H1 (cell line): ENCODE measurements at regions not wholly inside any gene's neighbourhood (a gene's known extent, or its start where the extent isn't known, plus 50 kb on each side); places are given as distances from the start of the nearest gene placed in this dataset.

Experiments used
- CTCF ChIA-PET: fragments of 300-600 bp; sonication (Branson Sonifier 250); formaldehyde crosslinking; loops from one replicate; lab custom pipeline; 2021; ENCODE audit not compliant: partially characterized antibody; lab: Charles Lee
- POLR2A ChIA-PET: fragments of 300-600 bp; sonication (Branson Sonifier 250); formaldehyde crosslinking; loops from one replicate; lab custom pipeline; 2021; ENCODE audit warnings: inconsistent platforms; ENCODE audit not compliant: partially characterized antibody; lab: Charles Lee
- DNase-seq, 2 experiments: peaks; one replicate each; pipeline versions ENCODE4 v3.0.0 to v3.0.0-alpha.2; 2010 to 2022; ENCODE audit warnings: low spot score in 2 of 2, low read depth in 1 of 2, mixed read lengths in 1 of 2
- FAIRE-seq: peaks from 2 replicates; lab custom pipeline; 2011; peaks lifted over from hg19 to GRCh38; lab: Jason Lieb, UNC
- H2AFZ ChIP-seq: 2 replicates; pipeline ENCODE4 v1.8.1; 2012; ENCODE audit warnings: low read length, inconsistent platforms
- H2AK5ac ChIP-seq: 2 replicates; pipeline ENCODE4 v1.6.1; 2013; ENCODE audit warnings: low read depth, low read length
- H2BK120ac ChIP-seq: replicated peaks from 2 replicates; pipeline ENCODE3; 2013; ENCODE audit warnings: low read depth, low read length, inconsistent platforms
- H2BK12ac ChIP-seq: 2 replicates; pipeline ENCODE4 v1.6.1; 2013; ENCODE audit warnings: low read depth, low read length
- H2BK15ac ChIP-seq: 2 replicates; pipeline ENCODE4 v1.6.1; 2013; ENCODE audit warnings: low read length
- H2BK20ac ChIP-seq: 2 replicates; pipeline ENCODE4 v1.6.1; 2013; ENCODE audit warnings: low read length
- H2BK5ac ChIP-seq: 2 replicates; pipeline ENCODE4 v1.6.1; 2013; ENCODE audit warnings: low read depth, low read length
- H3K14ac ChIP-seq: 2 replicates; pipeline ENCODE4 v1.6.1; 2013; ENCODE audit warnings: inconsistent platforms; ENCODE audit not compliant: insufficient read length
- H3K18ac ChIP-seq: 2 replicates; pipeline ENCODE4 v1.6.1; 2013; ENCODE audit warnings: low read length; ENCODE audit errors: extremely low read depth
- H3K23ac ChIP-seq: 2 replicates; pipeline ENCODE4 v1.6.1; 2013; ENCODE audit warnings: inconsistent platforms; ENCODE audit not compliant: insufficient read length
- H3K23me2 ChIP-seq: 2 replicates; pipeline ENCODE4 v1.6.1; 2013; ENCODE audit warnings: low read depth, low read length
- H3K27ac ChIP-seq: 2 replicates; pipeline ENCODE4 v1.6.1; 2011; ENCODE audit warnings: low read depth, low read length, inconsistent platforms
- H3K27me3 ChIP-seq, 4 experiments: replicated peaks in 1 of 4; 1 replicate in 1 of 4; 2 replicates in 3 of 4; pipeline versions ENCODE4 v1.6.1 to v1.8.1; 2011 to 2013; ENCODE audit warnings: low read length in 3 of 4, mild to moderate bottlenecking in 3 of 4, inconsistent platforms in 2 of 4, mixed read lengths in 2 of 4, moderate library complexity in 1 of 4; ENCODE audit not compliant: control insufficient read depth in 3 of 4, insufficient read depth in 3 of 4; ENCODE audit errors: extremely low read depth in 1 of 4
- H3K36me3 ChIP-seq, 4 experiments: 2 replicates each; pipeline versions ENCODE4 v1.6.1 to v1.8.1; 2011 to 2013; ENCODE audit warnings: mild to moderate bottlenecking in 4 of 4, low read length in 3 of 4, moderate library complexity in 2 of 4, control low read depth in 1 of 4, inconsistent platforms in 1 of 4; ENCODE audit not compliant: insufficient read depth in 4 of 4, control insufficient read depth in 2 of 4
- H3K4ac ChIP-seq: replicated peaks from 2 replicates; pipeline ENCODE3; 2013; ENCODE audit warnings: low read length, low read depth, mixed read lengths, inconsistent platforms; ENCODE audit not compliant: insufficient read length
- H3K4me1 ChIP-seq, 4 experiments: replicated peaks in 1 of 4; 1 replicate in 1 of 4; 2 replicates in 3 of 4; pipeline versions ENCODE4 v1.6.1 to v1.8.1; 2011 to 2013; ENCODE audit warnings: low read length in 3 of 4, inconsistent platforms in 2 of 4, mixed read lengths in 1 of 4; ENCODE audit not compliant: insufficient read depth in 4 of 4, control insufficient read depth in 3 of 4
- H3K4me2 ChIP-seq, 2 experiments: 2 replicates each; pipeline versions ENCODE4 v1.6.1 to v1.8.1; 2011 to 2013; ENCODE audit warnings: low read depth in 2 of 2, low read length in 2 of 2, control low read depth in 1 of 2, inconsistent platforms in 1 of 2, mild to moderate bottlenecking in 1 of 2; ENCODE audit not compliant: insufficient read depth in 1 of 2
- H3K4me3 ChIP-seq, 4 experiments: fragments of 200-600, 300-600 bp in 1 of 4; sonication (generic), shearing (Covaris generic), sonication (Bioruptor Twin) in 1 of 4; 2 replicates each; pipeline versions ENCODE4 v1.5.1 to v1.8.1; 2011 to 2016; ENCODE audit warnings: low read length in 4 of 4, low read depth in 3 of 4, control low read depth in 2 of 4, inconsistent platforms in 2 of 4, mild to moderate bottlenecking in 2 of 4, mixed read lengths in 1 of 4, moderate library complexity in 1 of 4; ENCODE audit not compliant: insufficient read depth in 2 of 4; ENCODE audit errors: extremely low read depth in 1 of 4
- H3K56ac ChIP-seq: replicated peaks from 2 replicates; pipeline ENCODE3; 2013; ENCODE audit warnings: low read depth, mild to moderate bottlenecking, mixed read lengths, low read length, inconsistent platforms; ENCODE audit not compliant: insufficient read length
- H3K79me1 ChIP-seq: 2 replicates; pipeline ENCODE4 v1.6.1; 2013; ENCODE audit warnings: low read depth, low read length, control low read depth
- H3K79me2 ChIP-seq, 2 experiments: 2 replicates each; pipeline versions ENCODE4 v1.6.1 to v1.8.1; 2012 to 2013; ENCODE audit warnings: low read length in 2 of 2, mild to moderate bottlenecking in 2 of 2, inconsistent platforms in 1 of 2; ENCODE audit not compliant: insufficient read depth in 2 of 2, control insufficient read depth in 1 of 2
- H3K9ac ChIP-seq, 4 experiments: replicated peaks in 1 of 4; 1 replicate in 1 of 4; 2 replicates in 3 of 4; pipeline versions ENCODE4 v1.6.1 to v1.8.1; 2011 to 2013; ENCODE audit warnings: low read depth in 3 of 4, low read length in 3 of 4, control low read depth in 2 of 4, mild to moderate bottlenecking in 2 of 4, moderate library complexity in 2 of 4, inconsistent platforms in 1 of 4; ENCODE audit errors: extremely low read depth in 1 of 4
- H3K9me3 ChIP-seq, 2 experiments: 2 replicates each; pipeline versions ENCODE4 v1.6.1 to v1.8.1; 2012 to 2013; ENCODE audit warnings: mild to moderate bottlenecking in 2 of 2, moderate library complexity in 2 of 2, control low read depth in 1 of 2, inconsistent platforms in 1 of 2, low read depth in 1 of 2, low read length in 1 of 2, mixed read lengths in 1 of 2; ENCODE audit not compliant: insufficient read depth in 2 of 2
- H4K20me1 ChIP-seq, 2 experiments: replicated peaks in 1 of 2; 2 replicates each; pipeline versions ENCODE3 to v1.8.1; 2011 to 2013; ENCODE audit warnings: inconsistent platforms in 2 of 2, low read length in 2 of 2, mild to moderate bottlenecking in 1 of 2; ENCODE audit not compliant: insufficient read depth in 2 of 2, control insufficient read depth in 1 of 2
- H4K5ac ChIP-seq: 2 replicates; pipeline ENCODE4 v1.6.1; 2013; ENCODE audit warnings: low read length, low read depth, mixed read lengths, inconsistent platforms; ENCODE audit not compliant: insufficient read length
- H4K8ac ChIP-seq: 2 replicates; pipeline ENCODE4 v1.8.0; 2013; ENCODE audit warnings: mild to moderate bottlenecking, moderate library complexity, low read length, inconsistent platforms; ENCODE audit not compliant: insufficient read depth; ENCODE audit errors: extremely low read depth
- H4K91ac ChIP-seq: replicated peaks from 2 replicates; pipeline ENCODE3; 2013; ENCODE audit warnings: low read length, mixed read lengths, inconsistent platforms; ENCODE audit not compliant: insufficient read length
- ASH2L ChIP-seq: fragments of 200-600, 300-600 bp; sonication (generic); IDR thresholded peaks from one replicate; pipeline ENCODE4 v1.7.1; 2017; ENCODE audit warnings: low read length
- CBX5 ChIP-seq: fragments of 300-800, 300-1000 bp; sonication (generic); IDR thresholded peaks from 2 replicates; pipeline ENCODE4 v1.7.1; 2016; ENCODE audit warnings: antibody characterized with exemption, low read length, low read depth
- CEBPB ChIP-seq: IDR thresholded peaks from 2 replicates; pipeline ENCODE4 v1.6.1; 2012; ENCODE audit warnings: low read depth, low read length
- CHD2 ChIP-seq: IDR thresholded peaks from 2 replicates; pipeline ENCODE4 v1.6.1; 2012; ENCODE audit warnings: low read length, improper control_type of control experiment
- CREB1 ChIP-seq: IDR thresholded peaks from 2 replicates; pipeline ENCODE4 v1.6.1; 2012; ENCODE audit warnings: inconsistent platforms
- HDAC2 ChIP-seq, 2 experiments: fragments of 300-600 bp in 1 of 2; sonication (generic) in 1 of 2; IDR thresholded peaks; 2 replicates each; pipeline ENCODE4 v1.6.1; 2011 to 2012; ENCODE audit warnings: low read depth in 2 of 2, low read length in 2 of 2, mild to moderate bottlenecking in 2 of 2, moderate library complexity in 2 of 2, borderline replicate concordance in 1 of 2, inconsistent platforms in 1 of 2
- JUN ChIP-seq: IDR thresholded peaks from 2 replicates; pipeline ENCODE4 v1.6.1; 2011; ENCODE audit warnings: low read depth, mild to moderate bottlenecking, improper control_type of control experiment, low read length
- KDM5A ChIP-seq: fragments of 200-600 bp; IDR thresholded peaks from 2 replicates; pipeline ENCODE4 v1.7.1; 2012; ENCODE audit warnings: mild to moderate bottlenecking, low read length, inconsistent platforms, mixed read lengths
- NANOG ChIP-seq: IDR thresholded peaks from 2 replicates; pipeline ENCODE4 v1.6.1; 2011; ENCODE audit warnings: low read length, low read depth, mild to moderate bottlenecking, inconsistent platforms; ENCODE audit not compliant: insufficient read depth, poor library complexity, severe bottlenecking
- RAD21 ChIP-seq, 2 experiments: IDR thresholded peaks in 1 of 2; conservative IDR thresholded peaks in 1 of 2; 2 replicates each; pipeline ENCODE4 v1.6.1; 2011; ENCODE audit warnings: low read depth in 2 of 2, low read length in 2 of 2, improper control_type of control experiment in 1 of 2, inconsistent platforms in 1 of 2, mild to moderate bottlenecking in 1 of 2, moderate library complexity in 1 of 2
- SAP30 ChIP-seq: fragments of 300-600 bp; sonication (generic); IDR thresholded peaks from 2 replicates; pipeline ENCODE4 v1.7.1; 2012; ENCODE audit warnings: low read length, moderate library complexity, mild to moderate bottlenecking, inconsistent platforms; ENCODE audit not compliant: insufficient read depth, insufficient replicate concordance
- SRF ChIP-seq: IDR thresholded peaks from 2 replicates; pipeline ENCODE4 v1.6.1; 2011; ENCODE audit warnings: mild to moderate bottlenecking, low read depth, low read length, moderate library complexity
- SUZ12 ChIP-seq: fragments of 200-600 bp; sonication (generic); IDR thresholded peaks from 2 replicates; pipeline ENCODE4 v1.6.1; 2012; ENCODE audit warnings: mild to moderate bottlenecking, inconsistent platforms, low read length, moderate library complexity, mixed read lengths
- ZNF274 ChIP-seq: IDR thresholded peaks from 2 replicates; pipeline ENCODE4 v1.7.0; 2012; ENCODE audit warnings: low read length, borderline replicate concordance; ENCODE audit errors: extremely low read depth
- WGBS, 2 experiments: shearing (Covaris generic) in 1 of 2; methylation state at CpG; one replicate each; pipeline versions ENCODE4 v1.1.6 to v1.1.7; 2013 to 2015; ENCODE audit warnings: low lambda C conversion rate in 2 of 2, mixed read lengths in 2 of 2, inconsistent platforms in 1 of 2, low coverage in 1 of 2, missing lambda C conversion rate in 1 of 2; ENCODE audit not compliant: insufficient replicate concordance in 2 of 2, insufficient coverage in 1 of 2, insufficient read length in 1 of 2; ENCODE audit errors: extremely low coverage in 1 of 2, missing lambda C conversion rate in 1 of 2; 5-methylcytosine and 5-hydroxymethylcytosine counted together

GRCh38 chr10:120085096-120085796 is 192.7 kb downstream of the SEC23IP start:
- Histone ChIP-seq H2BK15ac (no peak overlapping the region), H3K27ac (no peak overlapping the region), H3K18ac (no peak overlapping the region), H3K14ac (no peak overlapping the region), H3K27me3 (no peaks in the 10 kb centered on the region), H3K36me3 (no peaks in the 10 kb centered on the region), H3K4ac (no peak overlapping the region), H3K79me1 (no peaks in the 10 kb centered on the region), H3K4me3 (no peak overlapping the region), H2BK12ac (no peak overlapping the region), H4K20me1 (no peaks in the 10 kb centered on the region), H3K23me2 (no peaks in the 10 kb centered on the region; the same call in 1 of the 2 replicates), H3K4me2 (no peak overlapping the region), H2AFZ (no peak overlapping the region), H3K56ac (no peak overlapping the region), H4K8ac (no peak overlapping the region), H3K23ac (no peak overlapping the region), H3K79me2 (no peaks in the 10 kb centered on the region), H2BK20ac (no peak overlapping the region), H4K5ac (no peak overlapping the region), H2BK120ac (no peak overlapping the region), H2BK5ac (no peak overlapping the region), H2AK5ac (no peak overlapping the region), H4K91ac (no peak overlapping the region), H3K4me1 (no peaks in the 10 kb centered on the region), H3K9ac (no peak overlapping the region), H3K9me3 (no peaks in the 10 kb centered on the region)
- ChIA-PET CTCF (no interaction called here), POLR2A (no interaction called here)
- FAIRE-seq (no peak), DNase-seq (no peak)
- 90% methylated on average over 5 of the region's 5 CpGs; no CpG with 5 or more reads in 1 of the 2 experiments for WGBS, 2 experiments
- no peak for TF ChIP-seq SRF
- no peak for TF ChIP-seq CHD2
- TF ChIP-seq RAD21 (IDR thresholded peaks at IDR 0.05 in 1 of 2, conservative IDR thresholded peaks at IDR 0.05 in 1 of 2; ENCODE audit: low read depth in 2 of 2, low read length in 2 of 2) = no peak
- no peak for TF ChIP-seq CEBPB
- no peak for TF ChIP-seq NANOG
- no peak for TF ChIP-seq ASH2L
- no peak for TF ChIP-seq JUN
- TF ChIP-seq SAP30 = no peak
- no peak for TF ChIP-seq CBX5
- no peak for TF ChIP-seq ZNF274
- no peak for TF ChIP-seq KDM5A
- no peak for TF ChIP-seq HDAC2 (IDR thresholded peaks at IDR 0.05; ENCODE audit: borderline replicate concordance in 1 of 2, low read depth in 2 of 2, low read length in 2 of 2)
- no peak for TF ChIP-seq CREB1
- no peak for TF ChIP-seq SUZ12
